B cell (primary cell): ENCODE measurements at regions not wholly inside any gene's neighbourhood (a gene's known extent, or its start where the extent isn't known, plus 50 kb on each side); places are given as distances from the start of the nearest gene placed in this dataset.

ENCODE experiments used
- CTCF ChIP-seq: fragments of 200-600 bp; IDR thresholded peaks from one replicate; pipeline ENCODE4 v1.8.0; 2022; ENCODE audit warnings: antibody characterized with exemption, mild to moderate bottlenecking
- EZH2 ChIP-seq: IDR thresholded peaks from 2 replicates; pipeline ENCODE4 v1.6.1; 2012; ENCODE audit warnings: borderline replicate concordance, low read depth, mild to moderate bottlenecking, moderate library complexity, low read length; ENCODE audit not compliant: insufficient read depth, poor library complexity, severe bottlenecking

- TF ChIP-seq CTCF = no peak
- no peak for TF ChIP-seq EZH2
These were observed 132.6 kb upstream of the NABP1 start for GRCh38 chr2:191545361-191545760.
